ENCODE measurements at regions not wholly inside any gene's neighbourhood (a gene's known extent, or its start where the extent isn't known, plus 50 kb on each side); places are given as distances from the start of the nearest gene placed in this dataset.

DNA sequence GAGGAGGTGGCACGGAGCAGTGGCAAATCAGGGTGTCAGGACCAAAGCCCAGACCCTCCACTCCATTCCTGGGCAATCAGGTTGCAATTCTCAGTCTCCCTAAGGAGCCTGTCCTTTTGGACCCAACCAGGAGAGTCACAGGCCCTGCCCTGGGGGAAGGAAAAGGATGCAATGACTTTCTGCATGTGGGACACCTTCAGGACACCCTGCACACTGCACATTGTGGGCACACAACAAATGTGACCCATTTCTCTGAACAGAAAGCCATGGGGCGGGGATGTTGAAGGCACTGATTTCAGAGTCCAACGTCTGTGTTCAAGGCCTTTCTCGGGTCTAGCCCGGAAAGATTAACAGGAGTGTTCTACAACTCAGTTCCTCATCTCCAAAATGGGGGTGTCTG lies 286.2 kb upstream of the FOXF1 start:
- H3K4me3 ChIP-seq (replicated peaks; ENCODE audit: low read depth, low read length): no peak overlapping the region
- no peak for DNase-seq (ENCODE audit: extremely low read depth, low read depth)
- TF ChIP-seq CTCF (IDR thresholded peaks at IDR 0.05; ENCODE audit: low read depth, low read length, missing control alignments): peak; percentile 13

GRCh38 chr16:86224629-86225028 lies 285.7 kb upstream of the FOXF1 start:
- no peak for TF ChIP-seq CTCF (IDR thresholded peaks at IDR 0.05; ENCODE audit: low read depth, low read length, missing control alignments)
- H3K4me3 ChIP-seq (replicated peaks; ENCODE audit: low read depth, low read length): no peak overlapping the region
- DNase-seq (ENCODE audit: extremely low read depth, low read depth): no peak

GRCh38 chr16:86225905-86226371 lies 284.4 kb upstream of the FOXF1 start:
- DNase-seq (ENCODE audit: extremely low read depth, low read depth): no peak
- no peak overlapping the region for H3K4me3 ChIP-seq (replicated peaks; ENCODE audit: low read depth, low read length)
- no peak for TF ChIP-seq CTCF (IDR thresholded peaks at IDR 0.05; ENCODE audit: low read depth, low read length, missing control alignments)

DNA sequence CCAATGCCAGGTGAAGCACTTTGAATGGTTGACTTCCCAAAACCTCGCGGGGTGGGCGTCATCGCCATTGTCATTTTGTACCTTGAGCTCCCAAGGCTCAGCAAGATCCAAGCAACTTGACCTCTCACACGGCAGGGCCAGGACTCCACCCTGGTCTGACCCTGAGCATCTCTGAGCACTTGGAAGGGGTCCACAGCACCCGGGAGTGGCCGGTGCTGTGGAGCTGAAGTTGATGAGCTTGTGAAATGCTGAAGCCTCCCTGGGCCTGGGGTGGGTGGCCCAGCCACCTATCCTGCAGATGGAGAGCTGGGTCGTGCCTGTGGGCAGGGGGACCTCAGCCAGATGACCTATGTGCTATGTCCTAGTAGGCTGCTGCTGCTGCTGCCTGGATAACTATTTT lies 283.3 kb upstream of the FOXF1 start:
- TF ChIP-seq CTCF (IDR thresholded peaks at IDR 0.05; ENCODE audit: low read depth, low read length, missing control alignments): no peak
- no peak for DNase-seq (ENCODE audit: extremely low read depth, low read depth)
- H3K4me3 ChIP-seq (replicated peaks; ENCODE audit: low read depth, low read length): no peak overlapping the region

- no peak for TF ChIP-seq CTCF (IDR thresholded peaks at IDR 0.05; ENCODE audit: low read depth, low read length, missing control alignments)
- no peak overlapping the region for H3K4me3 ChIP-seq (replicated peaks; ENCODE audit: low read depth, low read length)
- DNase-seq (ENCODE audit: extremely low read depth, low read depth): peak; percentile 57
These were observed 282.5 kb upstream of the FOXF1 start for GRCh38 chr16:86227801-86228200.

- TF ChIP-seq CTCF (IDR thresholded peaks at IDR 0.05; ENCODE audit: low read depth, low read length, missing control alignments): no peak
- no peak for DNase-seq (ENCODE audit: extremely low read depth, low read depth)
- H3K4me3 ChIP-seq (replicated peaks; ENCODE audit: low read depth, low read length): no peak overlapping the region
These were observed 281.6 kb upstream of the FOXF1 start for GRCh38 chr16:86228713-86229112.

DNA sequence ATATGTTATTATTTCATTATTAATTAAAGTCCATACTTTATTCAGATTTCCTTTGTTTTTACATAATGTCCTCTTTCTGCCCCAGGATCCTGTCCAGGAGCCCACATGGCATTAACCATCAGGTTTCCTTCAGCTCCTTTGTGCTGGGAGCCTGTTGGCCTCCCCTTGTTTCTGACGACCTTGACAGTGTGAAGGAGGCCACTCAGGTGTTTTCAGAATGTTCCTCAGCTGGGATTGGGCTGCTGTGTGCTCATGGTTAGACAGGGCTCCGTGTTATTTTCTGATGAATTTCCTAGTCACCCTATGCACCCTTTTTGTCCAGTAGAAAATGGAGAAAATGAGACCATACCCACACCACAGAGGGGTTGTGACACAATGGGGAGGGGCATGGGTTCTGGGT lies 281.0 kb upstream of the FOXF1 start:
- no peak for TF ChIP-seq CTCF (IDR thresholded peaks at IDR 0.05; ENCODE audit: low read depth, low read length, missing control alignments)
- no peak for DNase-seq (ENCODE audit: extremely low read depth, low read depth)
- H3K4me3 ChIP-seq (replicated peaks; ENCODE audit: low read depth, low read length): no peak overlapping the region
